HG03159 (cell line): ENCODE measurements at regions not wholly inside any gene's neighbourhood (a gene's known extent, or its start where the extent isn't known, plus 50 kb on each side); places are given as distances from the start of the nearest gene placed in this dataset.

Source experiments
- ATAC-seq: cut with Tn5 transposase; IDR thresholded peaks from one replicate; pipeline ENCODE4 v1.9.1; 2021; ENCODE audit warnings: mild to moderate bottlenecking, moderate library complexity; ENCODE audit not compliant: unreplicated experiment

GRCh38 chr1:82446236-82446635, 645.5 kb downstream of the ADGRL2 start:
- ATAC-seq, result no peak

GRCh38 chr1:82445827-82446226, 645.1 kb downstream of the ADGRL2 start:
- ATAC-seq, result no peak

- no peak for ATAC-seq
These were observed 644.4 kb downstream of the ADGRL2 start for GRCh38 chr1:82445132-82445531.

GRCh38 chr1:82441402-82441801, 640.7 kb downstream of the ADGRL2 start:
- no peak for ATAC-seq

GRCh38 chr1:82423174-82423815, 622.6 kb downstream of the ADGRL2 start:
- ATAC-seq, result no peak

- no peak for ATAC-seq
These were observed 621.0 kb downstream of the ADGRL2 start for GRCh38 chr1:82421782-82422181.

- no peak for ATAC-seq
These were observed 619.9 kb downstream of the ADGRL2 start for GRCh38 chr1:82420584-82420983.

GRCh38 chr1:82411605-82412004, 610.9 kb downstream of the ADGRL2 start:
- ATAC-seq, result no peak

- no peak for ATAC-seq
These were observed 604.6 kb downstream of the ADGRL2 start for GRCh38 chr1:82405333-82405732.

- ATAC-seq, result no peak
These were observed 600.4 kb downstream of the ADGRL2 start for GRCh38 chr1:82401116-82401515.

- ATAC-seq, result no peak
These were observed 599.8 kb downstream of the ADGRL2 start for GRCh38 chr1:82400521-82400920.

- ATAC-seq, result no peak
These were observed 598.4 kb downstream of the ADGRL2 start for GRCh38 chr1:82399093-82399492.

GRCh38 chr1:82398357-82398756, 597.6 kb downstream of the ADGRL2 start:
- ATAC-seq, result no peak

GRCh38 chr1:82395440-82395839, 594.7 kb downstream of the ADGRL2 start:
- no peak for ATAC-seq

- no peak for ATAC-seq
These were observed 592.2 kb downstream of the ADGRL2 start for GRCh38 chr1:82392946-82393345.

GRCh38 chr1:82392513-82392912, 591.8 kb downstream of the ADGRL2 start:
- ATAC-seq, result no peak

GRCh38 chr1:82391712-82392111, 591.0 kb downstream of the ADGRL2 start:
- ATAC-seq, result no peak

- no peak for ATAC-seq
These were observed 589.9 kb downstream of the ADGRL2 start for GRCh38 chr1:82390627-82391026.

- ATAC-seq, result no peak
These were observed 587.9 kb downstream of the ADGRL2 start for GRCh38 chr1:82388679-82389078.

GRCh38 chr1:82387012-82387366, 586.3 kb downstream of the ADGRL2 start:
- ATAC-seq, result no peak

- no peak for ATAC-seq
These were observed 585.8 kb downstream of the ADGRL2 start for GRCh38 chr1:82386365-82387011.

- ATAC-seq, result no peak
These were observed 584.0 kb downstream of the ADGRL2 start for GRCh38 chr1:82384776-82385175.
